HG02798 (cell line): ENCODE measurements at regions not wholly inside any gene's neighbourhood (a gene's known extent, or its start where the extent isn't known, plus 50 kb on each side); places are given as distances from the start of the nearest gene placed in this dataset.

Experiments used
- ATAC-seq: cut with Tn5 transposase; IDR thresholded peaks from one replicate; pipeline ENCODE4 v1.9.1; 2021; ENCODE audit warnings: mild to moderate bottlenecking; ENCODE audit not compliant: unreplicated experiment, poor library complexity

GRCh38 chr12:126551869-126552268 lies 1486.6 kb downstream of the AACS start:
- no peak for ATAC-seq

- no peak for ATAC-seq
Measured at GRCh38 chr12:126554625-126555024, 1489.4 kb downstream of the AACS start.

- ATAC-seq = no peak
Measured at GRCh38 chr12:126557659-126558058, 1492.4 kb downstream of the AACS start.

GRCh38 chr12:126558219-126558618 lies 1493.0 kb downstream of the AACS start:
- ATAC-seq = no peak

- ATAC-seq = no peak
Measured at GRCh38 chr12:126558810-126559209, 1493.6 kb downstream of the AACS start.

- no peak for ATAC-seq
Measured at GRCh38 chr12:126567016-126567415, 1501.8 kb downstream of the AACS start.

- no peak for ATAC-seq
Measured at GRCh38 chr12:126569706-126570105, 1504.5 kb downstream of the AACS start.

- ATAC-seq = no peak
Measured at GRCh38 chr12:126570566-126570965, 1505.3 kb downstream of the AACS start.

- no peak for ATAC-seq
Measured at GRCh38 chr12:126572170-126572569, 1506.9 kb downstream of the AACS start.

GRCh38 chr12:126581655-126582054 lies 1516.4 kb downstream of the AACS start:
- ATAC-seq = no peak

- no peak for ATAC-seq
Measured at GRCh38 chr12:126582231-126582630, 1517.0 kb downstream of the AACS start.

GRCh38 chr12:126588586-126589249 lies 1523.5 kb downstream of the AACS start:
- no peak for ATAC-seq

- no peak for ATAC-seq
Measured at GRCh38 chr12:126591533-126591932, 1526.3 kb downstream of the AACS start.

GRCh38 chr12:126601184-126602170 lies 1536.2 kb downstream of the AACS start:
- ATAC-seq = no peak

- ATAC-seq = no peak
Measured at GRCh38 chr12:126602612-126603011, 1537.4 kb downstream of the AACS start.

GRCh38 chr12:126607157-126607556 lies 1541.9 kb downstream of the AACS start:
- ATAC-seq = no peak

- no peak for ATAC-seq
Measured at GRCh38 chr12:126607867-126608266, 1542.6 kb downstream of the AACS start.

GRCh38 chr12:126608607-126609175 lies 1543.5 kb downstream of the AACS start:
- no peak for ATAC-seq

GRCh38 chr12:126616441-126616840 lies 1551.2 kb downstream of the AACS start:
- ATAC-seq = no peak

- no peak for ATAC-seq
Measured at GRCh38 chr12:126617312-126617711, 1552.1 kb downstream of the AACS start.

- no peak for ATAC-seq
Measured at GRCh38 chr12:126627596-126627995, 1562.4 kb downstream of the AACS start.
